ENCODE measurements at regions not wholly inside any gene's neighbourhood (a gene's known extent, or its start where the extent isn't known, plus 50 kb on each side); places are given as distances from the start of the nearest gene placed in this dataset.

- DNase-seq (ENCODE audit: low read depth): no peak
These were observed 207.3 kb downstream of the BMP7 start for GRCh38 chr20:57059055-57059596.

GRCh38 chr20:57060407-57061050, 205.9 kb downstream of the BMP7 start:
- no peak for DNase-seq (ENCODE audit: low read depth)

- no peak for DNase-seq (ENCODE audit: low read depth)
These were observed 205.2 kb downstream of the BMP7 start for GRCh38 chr20:57061051-57061900.

- no peak for DNase-seq (ENCODE audit: low read depth)
These were observed 204.2 kb downstream of the BMP7 start for GRCh38 chr20:57062241-57062640.

GRCh38 chr20:57062696-57063270, 203.7 kb downstream of the BMP7 start:
- DNase-seq (ENCODE audit: low read depth): no peak

GRCh38 chr20:57064836-57065235, 201.6 kb downstream of the BMP7 start:
- no peak for DNase-seq (ENCODE audit: low read depth)

GRCh38 chr20:57065646-57066045, 200.8 kb downstream of the BMP7 start:
- no peak for DNase-seq (ENCODE audit: low read depth)

- DNase-seq (ENCODE audit: low read depth): no peak
These were observed 200.1 kb downstream of the BMP7 start for GRCh38 chr20:57066126-57066900.

GRCh38 chr20:57069442-57069841, 197.0 kb downstream of the BMP7 start:
- DNase-seq (ENCODE audit: low read depth): no peak

- DNase-seq (ENCODE audit: low read depth): no peak
These were observed 196.1 kb downstream of the BMP7 start for GRCh38 chr20:57070296-57070695.

- no peak for DNase-seq (ENCODE audit: low read depth)
These were observed 195.1 kb downstream of the BMP7 start for GRCh38 chr20:57071283-57071731.

GRCh38 chr20:57071954-57072583, 194.4 kb downstream of the BMP7 start:
- no peak for DNase-seq (ENCODE audit: low read depth)

GRCh38 chr20:57073402-57073801, 193.0 kb downstream of the BMP7 start:
- no peak for DNase-seq (ENCODE audit: low read depth)

GRCh38 chr20:57074386-57074785, 192.1 kb downstream of the BMP7 start:
- no peak for DNase-seq (ENCODE audit: low read depth)

- no peak for DNase-seq (ENCODE audit: low read depth)
These were observed 191.3 kb downstream of the BMP7 start for GRCh38 chr20:57075181-57075580.

- no peak for DNase-seq (ENCODE audit: low read depth)
These were observed 190.8 kb downstream of the BMP7 start for GRCh38 chr20:57075603-57076002.

- DNase-seq (ENCODE audit: low read depth): no peak
These were observed 190.2 kb downstream of the BMP7 start for GRCh38 chr20:57076152-57076652.

- no peak for DNase-seq (ENCODE audit: low read depth)
These were observed 189.5 kb downstream of the BMP7 start for GRCh38 chr20:57076951-57077350.

- no peak for DNase-seq (ENCODE audit: low read depth)
These were observed 188.3 kb downstream of the BMP7 start for GRCh38 chr20:57078116-57078515.

- DNase-seq (ENCODE audit: low read depth): no peak
These were observed 187.1 kb downstream of the BMP7 start for GRCh38 chr20:57079031-57080005.

Measured in stimulated activated CD8-positive, alpha-beta memory T cell treated with anti-CD3 and anti-CD28 coated beads, Interleukin-7, amount 100 ng/mL, for 24 hours (primary cell).